A673 (cell line): ENCODE measurements at regions not wholly inside any gene's neighbourhood (a gene's known extent, or its start where the extent isn't known, plus 50 kb on each side); places are given as distances from the start of the nearest gene placed in this dataset.

Experiments used
- BruUV-seq: library from RNA; stranded (reverse); fragments of 400-500 nt; replicated peaks from 2 replicates; lab custom pipeline; 2021; lab: Mats Ljungman, UMichigan
- CTCF ChIA-PET: fragments of 300-600 bp; sonication (Branson Sonifier 250); formaldehyde crosslinking; loops from one replicate; lab custom pipeline; 2022; ENCODE audit warnings: antibody characterized with exemption; lab: Charles Lee
- POLR2A ChIA-PET: fragments of 300-600 bp; sonication (Branson Sonifier 250); formaldehyde crosslinking; loops from one replicate; lab custom pipeline; 2022; ENCODE audit warnings: antibody characterized with exemption; ENCODE audit not compliant: low non-redundant PET; lab: Charles Lee
- DNase-seq: peaks from one replicate; pipeline ENCODE4 v3.0.0-alpha.2; 2015; ENCODE audit warnings: low spot score
- H3K27ac ChIP-seq: fragments of 200-600 bp; sonication (generic); 2 replicates; pipeline ENCODE4 v1.5.1; 2016; ENCODE audit warnings: mixed run types, low read depth, mild to moderate bottlenecking, mixed read lengths, antibody characterized with exemption, low read length; ENCODE audit not compliant: poor library complexity, severe bottlenecking
- H3K27me3 ChIP-seq: fragments of 200-600 bp; sonication (generic); replicated peaks from 2 replicates; pipeline ENCODE4 v1.6.1; 2017; ENCODE audit warnings: mixed run types, low read depth, mild to moderate bottlenecking, mixed read lengths, antibody characterized with exemption, low read length; ENCODE audit not compliant: insufficient read depth, poor library complexity
- H3K36me3 ChIP-seq: fragments of 200-600 bp; sonication (generic); 2 replicates; pipeline ENCODE4 v1.6.1; 2016; ENCODE audit warnings: mixed run types, mild to moderate bottlenecking, mixed read lengths, antibody characterized with exemption, low read length; ENCODE audit not compliant: insufficient read depth, poor library complexity, severe bottlenecking
- H3K4me1 ChIP-seq: fragments of 200-600 bp; sonication (generic); 2 replicates; pipeline ENCODE4 v1.6.1; 2017; ENCODE audit warnings: mixed run types, mild to moderate bottlenecking, mixed read lengths, antibody characterized with exemption, low read length; ENCODE audit not compliant: insufficient read depth, poor library complexity, severe bottlenecking
- H3K4me3 ChIP-seq: fragments of 200-600 bp; sonication (generic); 2 replicates; pipeline ENCODE4 v1.5.1; 2016; ENCODE audit warnings: low read depth, mixed run types, mild to moderate bottlenecking, mixed read lengths, low read length; ENCODE audit not compliant: poor library complexity, severe bottlenecking
- H3K9me3 ChIP-seq: fragments of 200-600 bp; sonication (generic); 2 replicates; pipeline ENCODE4 v1.6.1; 2016; ENCODE audit warnings: mixed run types, low read depth, mild to moderate bottlenecking, mixed read lengths, antibody characterized with exemption, low read length; ENCODE audit not compliant: poor library complexity, severe bottlenecking
- CTCF ChIP-seq: fragments of 300-800, 200-600 bp; sonication (generic); conservative IDR thresholded peaks from 2 replicates; pipeline ENCODE4 v1.5.1; 2017; ENCODE audit warnings: low read depth, mild to moderate bottlenecking, antibody characterized with exemption, low read length, moderate library complexity, mixed read lengths
- EZH2 ChIP-seq: fragments of 200-600 bp; sonication (generic); IDR thresholded peaks from 2 replicates; pipeline ENCODE4 v1.6.1; 2017; ENCODE audit warnings: borderline replicate concordance, low read depth, mild to moderate bottlenecking, mixed read lengths, antibody characterized with exemption, low read length; ENCODE audit not compliant: poor library complexity, severe bottlenecking
- intact Hi-C: fragments of 100-400 bp; cut with micrococcal nuclease; formaldehyde crosslinking; loops from one replicate; pipeline ENCODE4 v1.10.0; 2022; ENCODE audit not compliant: unreplicated experiment

GRCh38 chr5:33310451-33310850 lies 130.3 kb upstream of the TARS1 start:
- TF ChIP-seq CTCF (no peak), EZH2 (no peak)
- no peaks in the 10 kb centered on the region for H3K36me3 ChIP-seq
- H3K27ac ChIP-seq: no peak overlapping the region
- CTCF ChIA-PET: no interaction called here
- POLR2A ChIA-PET: no interaction called here
- no TSS peak for BruUV-seq
- no peaks in the 10 kb centered on the region for H3K27me3 ChIP-seq
- no peaks in the 10 kb centered on the region for H3K9me3 ChIP-seq
- intact Hi-C loops: no loop called here
- H3K4me1 ChIP-seq: no peaks in the 10 kb centered on the region
- no peak for DNase-seq
- no peak overlapping the region for H3K4me3 ChIP-seq

GRCh38 chr5:33311893-33312292 lies 128.9 kb upstream of the TARS1 start:
- intact Hi-C loops: no loop called here
- H3K9me3 ChIP-seq: no peaks in the 10 kb centered on the region
- POLR2A ChIA-PET: no interaction called here
- H3K4me3 ChIP-seq: no peak overlapping the region
- DNase-seq: no peak
- H3K4me1 ChIP-seq: no peaks in the 10 kb centered on the region
- no peaks in the 10 kb centered on the region for H3K27me3 ChIP-seq
- H3K27ac ChIP-seq: no peak overlapping the region
- no peaks in the 10 kb centered on the region for H3K36me3 ChIP-seq
- no peak for TF ChIP-seq CTCF
- TF ChIP-seq EZH2: no peak
- CTCF ChIA-PET: no interaction called here
- no TSS peak for BruUV-seq

GRCh38 chr5:33312571-33313549 lies 127.9 kb upstream of the TARS1 start:
- no peaks in the 10 kb centered on the region for H3K9me3 ChIP-seq
- POLR2A ChIA-PET: no interaction called here
- H3K27ac ChIP-seq: no peak overlapping the region
- no peak overlapping the region for H3K4me3 ChIP-seq
- no peaks in the 10 kb centered on the region for H3K27me3 ChIP-seq
- DNase-seq: peak; percentile 21
- intact Hi-C loops: no loop called here
- no peaks in the 10 kb centered on the region for H3K36me3 ChIP-seq
- CTCF ChIA-PET: no interaction called here
- TF ChIP-seq CTCF: no peak
- no peak for TF ChIP-seq EZH2
- H3K4me1 ChIP-seq: no peaks in the 10 kb centered on the region
- BruUV-seq: no TSS peak
